HUES6 (cell line): ENCODE measurements at regions not wholly inside any gene's neighbourhood (a gene's known extent, or its start where the extent isn't known, plus 50 kb on each side); places are given as distances from the start of the nearest gene placed in this dataset.
A peak's percentile ranks its signal among the peaks of the same experiment; 100 is the strongest.

ENCODE experiments used
- H3K27ac ChIP-seq: 2 replicates; pipeline ENCODE4 v1.7.0; 2013; ENCODE audit warnings: low read depth, mild to moderate bottlenecking, low read length, inconsistent platforms
- H3K27me3 ChIP-seq: 2 replicates; pipeline ENCODE4 v1.6.1; 2013; ENCODE audit warnings: low read length; ENCODE audit not compliant: control insufficient read depth, insufficient read depth
- H3K36me3 ChIP-seq: 2 replicates; pipeline ENCODE4 v1.6.1; 2013; ENCODE audit warnings: low read length; ENCODE audit not compliant: control insufficient read depth, insufficient read depth
- H3K4me1 ChIP-seq: 2 replicates; pipeline ENCODE4 v1.6.1; 2013; ENCODE audit warnings: low read length; ENCODE audit not compliant: control insufficient read depth, insufficient read depth
- H3K4me3 ChIP-seq: 2 replicates; pipeline ENCODE4 v1.5.1; 2013; ENCODE audit warnings: low read depth, low read length
- H3K9ac ChIP-seq: one replicate; pipeline ENCODE4 v1.6.1; 2013; ENCODE audit warnings: mild to moderate bottlenecking, low read length
- H3K9me3 ChIP-seq: 2 replicates; pipeline ENCODE4 v1.6.1; 2013; ENCODE audit warnings: low read depth, low read length; ENCODE audit not compliant: control insufficient read depth, insufficient read depth

- Histone ChIP-seq H3K27ac (no peak overlapping the region), H3K4me1 (peaks cover 24% of the 10 kb centered on the region; the same call in 1 of the 2 replicates), H3K9ac (no peak overlapping the region), H3K27me3 (no peaks in the 10 kb centered on the region), H3K9me3 (no peaks in the 10 kb centered on the region), H3K4me3 (no peak overlapping the region), H3K36me3 (no peaks in the 10 kb centered on the region)
Measured at GRCh38 chr5:171650597-171650996, 135.0 kb upstream of the SMIM23 start.

- H3K4me3 ChIP-seq: no peak overlapping the region
- H3K9ac ChIP-seq: no peak overlapping the region
- H3K36me3 ChIP-seq: no peaks in the 10 kb centered on the region
- H3K9me3 ChIP-seq: no peaks in the 10 kb centered on the region
- peaks cover 19% of the 10 kb centered on the region; the same call in 1 of the 2 replicates for H3K4me1 ChIP-seq
- H3K27ac ChIP-seq: no peak overlapping the region
- H3K27me3 ChIP-seq: no peaks in the 10 kb centered on the region
Measured at GRCh38 chr5:171651102-171651501, 134.5 kb upstream of the SMIM23 start.

- Histone ChIP-seq H3K4me3 (no peak overlapping the region), H3K27ac (no peak overlapping the region), H3K9me3 (no peaks in the 10 kb centered on the region), H3K27me3 (no peaks in the 10 kb centered on the region), H3K36me3 (no peaks in the 10 kb centered on the region), H3K4me1 (no peaks in the 10 kb centered on the region), H3K9ac (no peak overlapping the region)
Measured at GRCh38 chr5:171654881-171655280, 130.7 kb upstream of the SMIM23 start.

GRCh38 chr5:171657473-171657872 lies 128.1 kb upstream of the SMIM23 start:
- Histone ChIP-seq H3K9ac (no peak overlapping the region), H3K4me3 (no peak overlapping the region), H3K36me3 (no peaks in the 10 kb centered on the region), H3K27ac (no peak overlapping the region), H3K4me1 (no peaks in the 10 kb centered on the region), H3K27me3 (no peaks in the 10 kb centered on the region), H3K9me3 (no peaks in the 10 kb centered on the region)

- Histone ChIP-seq H3K9ac (no peak overlapping the region), H3K4me1 (no peaks in the 10 kb centered on the region), H3K9me3 (no peaks in the 10 kb centered on the region), H3K27ac (no peak overlapping the region), H3K36me3 (no peaks in the 10 kb centered on the region), H3K27me3 (no peaks in the 10 kb centered on the region), H3K4me3 (no peak overlapping the region)
Measured at GRCh38 chr5:171659896-171660295, 125.7 kb upstream of the SMIM23 start.

- Histone ChIP-seq H3K9me3 (no peaks in the 10 kb centered on the region), H3K4me1 (no peaks in the 10 kb centered on the region), H3K4me3 (no peak overlapping the region), H3K9ac (no peak overlapping the region), H3K27ac (no peak overlapping the region), H3K36me3 (no peaks in the 10 kb centered on the region), H3K27me3 (no peaks in the 10 kb centered on the region)
Measured at GRCh38 chr5:171660434-171660833, 125.2 kb upstream of the SMIM23 start.

- Histone ChIP-seq H3K9me3 (no peaks in the 10 kb centered on the region), H3K4me1 (no peaks in the 10 kb centered on the region), H3K27ac (no peak overlapping the region), H3K9ac (no peak overlapping the region), H3K27me3 (no peaks in the 10 kb centered on the region), H3K4me3 (no peak overlapping the region), H3K36me3 (no peaks in the 10 kb centered on the region)
Measured at GRCh38 chr5:171661143-171661542, 124.5 kb upstream of the SMIM23 start.

GRCh38 chr5:171663311-171664085 lies 122.1 kb upstream of the SMIM23 start:
- Histone ChIP-seq H3K36me3 (no peaks in the 10 kb centered on the region), H3K4me3 (no peak overlapping the region), H3K9ac (no peak overlapping the region), H3K9me3 (no peaks in the 10 kb centered on the region), H3K27ac (no peak overlapping the region), H3K27me3 (no peaks in the 10 kb centered on the region), H3K4me1 (peaks cover 14% of the 10 kb centered on the region)

GRCh38 chr5:171664489-171664888 lies 121.1 kb upstream of the SMIM23 start:
- Histone ChIP-seq H3K27ac (no peak overlapping the region), H3K9me3 (no peaks in the 10 kb centered on the region), H3K4me3 (no peak overlapping the region), H3K9ac (no peak overlapping the region), H3K27me3 (no peaks in the 10 kb centered on the region), H3K36me3 (no peaks in the 10 kb centered on the region), H3K4me1 (peaks cover 16% of the 10 kb centered on the region)

- Histone ChIP-seq H3K4me3 (no peak overlapping the region), H3K27me3 (no peaks in the 10 kb centered on the region), H3K36me3 (no peaks in the 10 kb centered on the region), H3K4me1 (peaks cover 16% of the 10 kb centered on the region), H3K27ac (no peak overlapping the region), H3K9me3 (no peaks in the 10 kb centered on the region), H3K9ac (no peak overlapping the region)
Measured at GRCh38 chr5:171666815-171667214, 118.8 kb upstream of the SMIM23 start.

GRCh38 chr5:171667341-171668096 lies 118.1 kb upstream of the SMIM23 start:
- peak overlapping the region; percentile 66 for H3K9ac ChIP-seq
- H3K27me3 ChIP-seq: no peaks in the 10 kb centered on the region
- peak overlapping the region; percentile 76; the same call in 1 of the 2 replicates for H3K27ac ChIP-seq

More at GRCh38 chr5:171667341-171668096, 118.1 kb upstream of the SMIM23 start:
- Histone ChIP-seq H3K36me3 (no peaks in the 10 kb centered on the region), H3K4me1 (peaks cover 16% of the 10 kb centered on the region), H3K4me3 (peak overlapping the region; percentile 34), H3K9me3 (no peaks in the 10 kb centered on the region)
